ENCODE measurements at regions not wholly inside any gene's neighbourhood (a gene's known extent, or its start where the extent isn't known, plus 50 kb on each side); places are given as distances from the start of the nearest gene placed in this dataset.

DNA sequence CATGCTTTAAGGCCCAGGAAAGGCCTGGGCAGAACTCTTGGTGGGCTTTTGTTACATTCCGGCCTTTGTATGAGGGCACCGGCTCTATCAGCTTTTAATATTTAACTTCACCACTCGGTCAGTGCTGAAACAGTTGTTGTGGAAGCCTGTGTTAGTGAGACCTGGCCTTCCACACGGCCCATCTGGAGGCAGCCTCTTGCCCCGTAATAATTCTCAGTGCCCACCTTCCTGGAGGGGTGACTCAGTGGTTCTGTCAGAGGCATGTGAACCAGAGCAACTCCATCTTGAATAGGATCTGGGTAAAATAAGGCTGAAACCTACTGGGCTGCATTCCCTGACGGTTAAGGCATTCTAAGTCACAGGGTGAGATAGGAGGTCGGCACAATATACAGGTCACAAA lies 162.0 kb upstream of the STS start:
- H3K36me3 ChIP-seq (ENCODE audit: insufficient read depth, low read length): no peaks in the 10 kb centered on the region
- no peaks in the 10 kb centered on the region for H4K20me1 ChIP-seq (ENCODE audit: insufficient read depth, low read length)
- no peak overlapping the region for H2AFZ ChIP-seq (ENCODE audit: low read length)
- H3K9me3 ChIP-seq (ENCODE audit: low read depth, low read length): no peaks in the 10 kb centered on the region
- H3K4me2 ChIP-seq (ENCODE audit: insufficient read depth, low read length): no peak overlapping the region
- no peaks in the 10 kb centered on the region for H3K4me1 ChIP-seq (ENCODE audit: insufficient read depth, low read length)
- TF ChIP-seq CTCF (IDR thresholded peaks at IDR 0.05; ENCODE audit: extremely low read depth, low read depth, low read length): no peak
- H3K4me3 ChIP-seq (ENCODE audit: insufficient read depth, low read length): no peak overlapping the region
- no peak for DNase-seq (ENCODE audit: insufficient read length, low spot score, missing footprints)
- no peak overlapping the region for H3K27ac ChIP-seq (ENCODE audit: low read depth, low read length)
- no peaks in the 10 kb centered on the region for H3K27me3 ChIP-seq (ENCODE audit: insufficient read depth, low read length)
- no peaks in the 10 kb centered on the region for H3K79me2 ChIP-seq (ENCODE audit: insufficient read depth, low read length)

GRCh38 chrX:6983207-6983955 lies 164.1 kb upstream of the STS start:
- H3K27ac ChIP-seq (ENCODE audit: low read depth, low read length): no peak overlapping the region
- H3K4me2 ChIP-seq (ENCODE audit: insufficient read depth, low read length): peak overlapping the region; percentile 71
- H2AFZ ChIP-seq (ENCODE audit: low read length): peak overlapping the region; percentile 82
- no peaks in the 10 kb centered on the region for H3K36me3 ChIP-seq (ENCODE audit: insufficient read depth, low read length)
- no peak for TF ChIP-seq CTCF (IDR thresholded peaks at IDR 0.05; ENCODE audit: extremely low read depth, low read depth, low read length)
- peak overlapping the region; percentile 56 for H3K4me3 ChIP-seq (ENCODE audit: insufficient read depth, low read length)
- H3K79me2 ChIP-seq (ENCODE audit: insufficient read depth, low read length): no peaks in the 10 kb centered on the region
- no peaks in the 10 kb centered on the region for H3K9me3 ChIP-seq (ENCODE audit: low read depth, low read length)
- no peak for DNase-seq (ENCODE audit: insufficient read length, low spot score, missing footprints)
- H4K20me1 ChIP-seq (ENCODE audit: insufficient read depth, low read length): no peaks in the 10 kb centered on the region
- H3K4me1 ChIP-seq (ENCODE audit: insufficient read depth, low read length): no peaks in the 10 kb centered on the region
- no peaks in the 10 kb centered on the region for H3K27me3 ChIP-seq (ENCODE audit: insufficient read depth, low read length)

- Histone ChIP-seq H3K9me3 (ENCODE audit: low read depth, low read length) (no peaks in the 10 kb centered on the region), H3K4me1 (ENCODE audit: insufficient read depth, low read length) (no peaks in the 10 kb centered on the region), H4K20me1 (ENCODE audit: insufficient read depth, low read length) (no peaks in the 10 kb centered on the region), H3K4me2 (ENCODE audit: insufficient read depth, low read length) (no peak overlapping the region), H3K27me3 (ENCODE audit: insufficient read depth, low read length) (no peaks in the 10 kb centered on the region), H2AFZ (ENCODE audit: low read length) (no peak overlapping the region), H3K36me3 (ENCODE audit: insufficient read depth, low read length) (no peaks in the 10 kb centered on the region), H3K79me2 (ENCODE audit: insufficient read depth, low read length) (no peaks in the 10 kb centered on the region), H3K4me3 (ENCODE audit: insufficient read depth, low read length) (no peak overlapping the region), H3K27ac (ENCODE audit: low read depth, low read length) (no peak overlapping the region)
- no peak for TF ChIP-seq CTCF (IDR thresholded peaks at IDR 0.05; ENCODE audit: extremely low read depth, low read depth, low read length)
- no peak for DNase-seq (ENCODE audit: insufficient read length, low spot score, missing footprints)
Observed at GRCh38 chrX:6981718-6982406, 165.7 kb upstream of the STS start.

GRCh38 chrX:6980981-6981380 lies 166.5 kb upstream of the STS start:
- no peak for DNase-seq (ENCODE audit: insufficient read length, low spot score, missing footprints)
- Histone ChIP-seq H4K20me1 (ENCODE audit: insufficient read depth, low read length) (no peaks in the 10 kb centered on the region), H3K4me2 (ENCODE audit: insufficient read depth, low read length) (no peak overlapping the region), H3K27me3 (ENCODE audit: insufficient read depth, low read length) (no peaks in the 10 kb centered on the region), H3K36me3 (ENCODE audit: insufficient read depth, low read length) (no peaks in the 10 kb centered on the region), H3K27ac (ENCODE audit: low read depth, low read length) (no peak overlapping the region), H3K79me2 (ENCODE audit: insufficient read depth, low read length) (no peaks in the 10 kb centered on the region), H3K4me3 (ENCODE audit: insufficient read depth, low read length) (no peak overlapping the region), H3K4me1 (ENCODE audit: insufficient read depth, low read length) (no peaks in the 10 kb centered on the region), H2AFZ (ENCODE audit: low read length) (no peak overlapping the region), H3K9me3 (ENCODE audit: low read depth, low read length) (no peaks in the 10 kb centered on the region)
- no peak for TF ChIP-seq CTCF (IDR thresholded peaks at IDR 0.05; ENCODE audit: extremely low read depth, low read depth, low read length)

All from osteoblast (primary cell).